ENCODE measurements at regions not wholly inside any gene's neighbourhood (a gene's known extent, or its start where the extent isn't known, plus 50 kb on each side); places are given as distances from the start of the nearest gene placed in this dataset.

GRCh38 chr9:113785334-113785733 lies 90.8 kb upstream of the ZNF618 start:
- no peaks in the 10 kb centered on the region for H3K9me3 ChIP-seq (ENCODE audit: low read length)
- no peak overlapping the region for H3K4me2 ChIP-seq (ENCODE audit: low read length)
- H3K9ac ChIP-seq (ENCODE audit: low read length) = no peak overlapping the region
- TF ChIP-seq EZH2 (IDR thresholded peaks at IDR 0.05; ENCODE audit: borderline replicate concordance, insufficient read depth, low read length, poor library complexity, severe bottlenecking) = no peak
- TF ChIP-seq POLR2AphosphoS5 (IDR thresholded peaks at IDR 0.05) = no peak
- no peak for TF ChIP-seq TAF1 (IDR thresholded peaks at IDR 0.05; ENCODE audit: low read depth)
- TF ChIP-seq, protein P1, sequence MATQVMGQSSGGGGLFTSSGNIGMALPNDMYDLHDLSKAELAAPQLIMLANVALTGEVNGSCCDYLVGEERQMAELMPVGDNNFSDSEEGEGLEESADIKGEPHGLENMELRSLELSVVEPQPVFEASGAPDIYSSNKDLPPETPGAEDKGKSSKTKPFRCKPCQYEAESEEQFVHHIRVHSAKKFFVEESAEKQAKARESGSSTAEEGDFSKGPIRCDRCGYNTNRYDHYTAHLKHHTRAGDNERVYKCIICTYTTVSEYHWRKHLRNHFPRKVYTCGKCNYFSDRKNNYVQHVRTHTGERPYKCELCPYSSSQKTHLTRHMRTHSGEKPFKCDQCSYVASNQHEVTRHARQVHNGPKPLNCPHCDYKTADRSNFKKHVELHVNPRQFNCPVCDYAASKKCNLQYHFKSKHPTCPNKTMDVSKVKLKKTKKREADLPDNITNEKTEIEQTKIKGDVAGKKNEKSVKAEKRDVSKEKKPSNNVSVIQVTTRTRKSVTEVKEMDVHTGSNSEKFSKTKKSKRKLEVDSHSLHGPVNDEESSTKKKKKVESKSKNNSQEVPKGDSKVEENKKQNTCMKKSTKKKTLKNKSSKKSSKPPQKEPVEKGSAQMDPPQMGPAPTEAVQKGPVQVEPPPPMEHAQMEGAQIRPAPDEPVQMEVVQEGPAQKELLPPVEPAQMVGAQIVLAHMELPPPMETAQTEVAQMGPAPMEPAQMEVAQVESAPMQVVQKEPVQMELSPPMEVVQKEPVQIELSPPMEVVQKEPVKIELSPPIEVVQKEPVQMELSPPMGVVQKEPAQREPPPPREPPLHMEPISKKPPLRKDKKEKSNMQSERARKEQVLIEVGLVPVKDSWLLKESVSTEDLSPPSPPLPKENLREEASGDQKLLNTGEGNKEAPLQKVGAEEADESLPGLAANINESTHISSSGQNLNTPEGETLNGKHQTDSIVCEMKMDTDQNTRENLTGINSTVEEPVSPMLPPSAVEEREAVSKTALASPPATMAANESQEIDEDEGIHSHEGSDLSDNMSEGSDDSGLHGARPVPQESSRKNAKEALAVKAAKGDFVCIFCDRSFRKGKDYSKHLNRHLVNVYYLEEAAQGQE (IDR thresholded peaks at IDR 0.05; ENCODE audit: borderline replicate concordance) = no peak
- no peak for TF ChIP-seq RAD21 (conservative IDR thresholded peaks at IDR 0.05)
- TF ChIP-seq SMC3 (conservative IDR thresholded peaks at IDR 0.05; ENCODE audit: poor library complexity) = no peak
- TF ChIP-seq MXI1 (conservative IDR thresholded peaks at IDR 0.05; ENCODE audit: poor library complexity, severe bottlenecking) = no peak
- no peak for TF ChIP-seq CTCF (IDR thresholded peaks at IDR 0.05; ENCODE audit: poor library complexity, severe bottlenecking)
- TF ChIP-seq EP300 (conservative IDR thresholded peaks at IDR 0.05; ENCODE audit: poor library complexity, severe bottlenecking) = no peak
- no peak overlapping the region for H3K4me3 ChIP-seq (ENCODE audit: low read length)
- H3F3A ChIP-seq (ENCODE audit: insufficient read depth, low read length, poor library complexity, severe bottlenecking) = no peaks in the 10 kb centered on the region
- H3K27ac ChIP-seq (ENCODE audit: low read length) = no peak overlapping the region
- no peak overlapping the region for H2AFZ ChIP-seq (ENCODE audit: low read depth, low read length)
- no peaks in the 10 kb centered on the region for H3K9me2 ChIP-seq (ENCODE audit: insufficient read depth, low read length)
- H3K27me3 ChIP-seq (ENCODE audit: insufficient read depth, low read depth, low read length) = no peaks in the 10 kb centered on the region
- no peaks in the 10 kb centered on the region for H3K79me2 ChIP-seq (replicated peaks; ENCODE audit: insufficient read depth, low read length)
- H3K36me3 ChIP-seq (ENCODE audit: insufficient read depth, low read length) = no peaks in the 10 kb centered on the region
- no peaks in the 10 kb centered on the region for H4K20me1 ChIP-seq (ENCODE audit: insufficient read depth)

- H4K20me1 ChIP-seq (ENCODE audit: insufficient read depth) = no peaks in the 10 kb centered on the region
- H3K9me3 ChIP-seq (ENCODE audit: low read length) = no peaks in the 10 kb centered on the region
- no peaks in the 10 kb centered on the region for H3K36me3 ChIP-seq (ENCODE audit: insufficient read depth, low read length)
- no peak overlapping the region for H3K27ac ChIP-seq (ENCODE audit: low read length)
- H2AFZ ChIP-seq (ENCODE audit: low read depth, low read length) = no peak overlapping the region
- H3K9me2 ChIP-seq (ENCODE audit: insufficient read depth, low read length) = no peaks in the 10 kb centered on the region
- no peak for TF ChIP-seq EZH2 (IDR thresholded peaks at IDR 0.05; ENCODE audit: borderline replicate concordance, insufficient read depth, low read length, poor library complexity, severe bottlenecking)
- TF ChIP-seq SMC3 (conservative IDR thresholded peaks at IDR 0.05; ENCODE audit: poor library complexity) = no peak
- no peak for TF ChIP-seq TAF1 (IDR thresholded peaks at IDR 0.05; ENCODE audit: low read depth)
- no peak for TF ChIP-seq EP300 (conservative IDR thresholded peaks at IDR 0.05; ENCODE audit: poor library complexity, severe bottlenecking)
- TF ChIP-seq RAD21 (conservative IDR thresholded peaks at IDR 0.05) = no peak
- TF ChIP-seq POLR2AphosphoS5 (IDR thresholded peaks at IDR 0.05) = no peak
- TF ChIP-seq MXI1 (conservative IDR thresholded peaks at IDR 0.05; ENCODE audit: poor library complexity, severe bottlenecking) = no peak
- TF ChIP-seq, protein P1 (IDR thresholded peaks at IDR 0.05; ENCODE audit: borderline replicate concordance) = no peak
- TF ChIP-seq CTCF (IDR thresholded peaks at IDR 0.05; ENCODE audit: poor library complexity, severe bottlenecking) = no peak
- no peaks in the 10 kb centered on the region for H3K27me3 ChIP-seq (ENCODE audit: insufficient read depth, low read depth, low read length)
- H3K4me3 ChIP-seq (ENCODE audit: low read length) = no peak overlapping the region
- H3F3A ChIP-seq (ENCODE audit: insufficient read depth, low read length, poor library complexity, severe bottlenecking) = no peaks in the 10 kb centered on the region
- H3K79me2 ChIP-seq (replicated peaks; ENCODE audit: insufficient read depth, low read length) = no peaks in the 10 kb centered on the region
- no peak overlapping the region for H3K4me2 ChIP-seq (ENCODE audit: low read length)
- no peak overlapping the region for H3K9ac ChIP-seq (ENCODE audit: low read length)
Measured at GRCh38 chr9:113786071-113786470, 90.0 kb upstream of the ZNF618 start.

All from neural cell (in vitro differentiated cells).